IMR-90 (cell line): ENCODE measurements at regions not wholly inside any gene's neighbourhood (a gene's known extent, or its start where the extent isn't known, plus 50 kb on each side); places are given as distances from the start of the nearest gene placed in this dataset.

Experiments
- ATAC-seq: fragments of 200-7000 bp; cut with Tn5 transposase; 2 replicates; pipeline ENCODE4 v1.9.1; 2020; ENCODE audit warnings: low read depth, mild to moderate bottlenecking, moderate library complexity
- BruUV-seq: library from RNA; stranded (reverse); fragments of 400-500 nt; replicated peaks from 2 replicates; lab custom pipeline; 2021; lab: Mats Ljungman, UMichigan
- CTCF ChIA-PET: fragments of 300-600 bp; formaldehyde crosslinking; extraction: SDS; loops from one replicate; lab custom pipeline; 2021; ENCODE audit warnings: antibody characterized with exemption; lab: Yijun Ruan, JAX
- POLR2A ChIA-PET: fragments of 300-600 bp; sonication (Branson Sonifier 250); formaldehyde crosslinking; loops from one replicate; lab custom pipeline; 2022; ENCODE audit warnings: antibody characterized with exemption; ENCODE audit not compliant: unreplicated experiment; lab: Charles Lee
- DNase-seq: peaks from one replicate; pipeline ENCODE4 v3.0.0; 2013
- H2AFZ ChIP-seq: replicated peaks from 2 replicates; pipeline ENCODE3; 2013; ENCODE audit warnings: low read length, mild to moderate bottlenecking; ENCODE audit not compliant: poor library complexity
- H2AK5ac ChIP-seq: 2 replicates; pipeline ENCODE4 v1.6.1; 2013; ENCODE audit warnings: low read depth, low read length, inconsistent platforms
- H2AK9ac ChIP-seq: replicated peaks from 2 replicates; pipeline ENCODE3; 2013; ENCODE audit warnings: mild to moderate bottlenecking, low read depth, low read length, moderate library complexity; ENCODE audit not compliant: poor library complexity
- H2BK120ac ChIP-seq: 2 replicates; pipeline ENCODE4 v1.6.1; 2013; ENCODE audit warnings: low read depth, low read length, inconsistent platforms
- H2BK15ac ChIP-seq: 3 replicates; pipeline ENCODE4 v1.6.1; 2013; ENCODE audit warnings: low read depth, low read length, inconsistent platforms
- H2BK20ac ChIP-seq: 2 replicates; pipeline ENCODE4 v1.6.1; 2013; ENCODE audit warnings: low read depth, mild to moderate bottlenecking, inconsistent platforms, low read length, moderate library complexity
- H2BK5ac ChIP-seq: 2 replicates; pipeline ENCODE4 v1.6.1; 2013; ENCODE audit warnings: mild to moderate bottlenecking, low read depth, low read length, inconsistent platforms; ENCODE audit not compliant: poor library complexity, severe bottlenecking
- H3K14ac ChIP-seq: replicated peaks from 2 replicates; pipeline ENCODE4 v1.6.1; 2013; ENCODE audit warnings: low read depth, low read length, inconsistent platforms
- H3K18ac ChIP-seq: 2 replicates; pipeline ENCODE4 v1.6.1; 2013; ENCODE audit warnings: low read depth, low read length, control low read depth
- H3K23ac ChIP-seq: 2 replicates; pipeline ENCODE4 v1.6.1; 2013; ENCODE audit warnings: low read depth, low read length, inconsistent platforms
- H3K27ac ChIP-seq: 2 replicates; pipeline ENCODE4 v1.5.1; 2013; ENCODE audit warnings: mild to moderate bottlenecking, control low read depth, low read length; ENCODE audit not compliant: insufficient read depth
- H3K27me3 ChIP-seq: 2 replicates; pipeline ENCODE4 v1.6.1; 2013; ENCODE audit warnings: low read length; ENCODE audit not compliant: control insufficient read depth, insufficient read depth
- H3K36me3 ChIP-seq: 2 replicates; pipeline ENCODE4 v1.6.1; 2013; ENCODE audit warnings: low read length, mixed read lengths; ENCODE audit not compliant: control insufficient read depth, insufficient read depth
- H3K4ac ChIP-seq: 2 replicates; pipeline ENCODE4 v1.6.1; 2013; ENCODE audit warnings: low read depth, low read length, inconsistent platforms
- H3K4me1 ChIP-seq: 2 replicates; pipeline ENCODE4 v1.6.1; 2013; ENCODE audit warnings: low read length, mixed read lengths; ENCODE audit not compliant: control insufficient read depth, insufficient read depth
- H3K4me2 ChIP-seq: 2 replicates; pipeline ENCODE4 v1.6.1; 2013; ENCODE audit warnings: low read depth, mild to moderate bottlenecking, control low read depth, low read length, moderate library complexity
- H3K4me3 ChIP-seq: 2 replicates; pipeline ENCODE4 v1.5.1; 2013; ENCODE audit warnings: low read depth, mild to moderate bottlenecking, control low read depth, low read length, moderate library complexity; ENCODE audit not compliant: insufficient read depth
- H3K56ac ChIP-seq: 2 replicates; pipeline ENCODE4 v1.6.1; 2013; ENCODE audit warnings: low read length, inconsistent platforms; ENCODE audit not compliant: insufficient read depth; ENCODE audit errors: extremely low read depth
- H3K79me1 ChIP-seq, 2 experiments: 2 replicates each; pipeline ENCODE4 v1.6.1; 2013; ENCODE audit warnings: low read length in 2 of 2, inconsistent platforms in 1 of 2, low read depth in 1 of 2
- H3K9ac ChIP-seq: 2 replicates; pipeline ENCODE4 v1.6.1; 2013; ENCODE audit warnings: low read depth, low read length, control low read depth
- H3K9me1 ChIP-seq: 2 replicates; pipeline ENCODE4 v1.6.1; 2013; ENCODE audit warnings: low read length, inconsistent platforms; ENCODE audit not compliant: insufficient read depth
- H3K9me3 ChIP-seq: 2 replicates; pipeline ENCODE4 v1.6.1; 2013; ENCODE audit warnings: low read length; ENCODE audit not compliant: control insufficient read depth, insufficient read depth
- H4K20me1 ChIP-seq: 2 replicates; pipeline ENCODE4 v1.6.1; 2013; ENCODE audit warnings: low read length, inconsistent platforms; ENCODE audit not compliant: insufficient read depth
- H4K5ac ChIP-seq: 2 replicates; pipeline ENCODE4 v1.6.1; 2013; ENCODE audit warnings: mild to moderate bottlenecking, low read depth, low read length, control low read depth
- H4K8ac ChIP-seq, 2 experiments: 2 replicates each; pipeline ENCODE4 v1.6.1; 2013; ENCODE audit warnings: low read depth in 2 of 2, low read length in 2 of 2, control low read depth in 1 of 2, inconsistent platforms in 1 of 2
- H4K91ac ChIP-seq: 2 replicates; pipeline ENCODE4 v1.6.1; 2013; ENCODE audit warnings: low read depth, low read length, inconsistent platforms; ENCODE audit not compliant: insufficient read depth
- BHLHE40 ChIP-seq: fragments of 150-350 bp; IDR thresholded peaks from 2 replicates; pipeline ENCODE4 v1.6.1; 2016; ENCODE audit warnings: mild to moderate bottlenecking, low read depth, low read length
- CEBPB ChIP-seq: IDR thresholded peaks from 2 replicates; pipeline ENCODE4 v1.6.1; 2012; ENCODE audit warnings: low read depth, low read length, improper control_type of control experiment
- CHD1 ChIP-seq: IDR thresholded peaks from 2 replicates; pipeline ENCODE4 v1.6.1; 2012; ENCODE audit warnings: low read depth, low read length, improper control_type of control experiment
- CTCF ChIP-seq: conservative IDR thresholded peaks from 2 replicates; pipeline ENCODE4 v1.5.1; 2012; ENCODE audit warnings: mild to moderate bottlenecking, low read depth, low read length, improper control_type of control experiment
- ELK1 ChIP-seq: fragments of 150-350 bp; IDR thresholded peaks from 2 replicates; pipeline ENCODE4 v1.6.1; 2016; ENCODE audit warnings: low read depth, mild to moderate bottlenecking, low read length, moderate library complexity, borderline replicate concordance
- FOS ChIP-seq: fragments of 150-350 bp; IDR thresholded peaks from 2 replicates; pipeline ENCODE4 v1.6.1; 2016; ENCODE audit warnings: low read depth, low read length
- MAFK ChIP-seq: IDR thresholded peaks from 2 replicates; pipeline ENCODE4 v1.6.1; 2012; ENCODE audit warnings: low read depth, low read length, improper control_type of control experiment
- MAZ ChIP-seq: IDR thresholded peaks from 2 replicates; pipeline ENCODE4 v1.6.1; 2012; ENCODE audit warnings: low read depth, mild to moderate bottlenecking, low read length, improper control_type of control experiment, moderate library complexity, borderline replicate concordance
- MXI1 ChIP-seq: IDR thresholded peaks from 2 replicates; pipeline ENCODE4 v1.6.1; 2012; ENCODE audit warnings: low read depth, mild to moderate bottlenecking, low read length, moderate library complexity, borderline replicate concordance
- NFE2L2 ChIP-seq: fragments of 150-350 bp; IDR thresholded peaks from 2 replicates; pipeline ENCODE4 v1.6.1; 2016; ENCODE audit warnings: low read depth, mild to moderate bottlenecking, low read length
- POLR2A ChIP-seq: IDR thresholded peaks from 2 replicates; pipeline ENCODE4 v1.6.1; 2012; ENCODE audit warnings: mild to moderate bottlenecking, low read depth, low read length
- RCOR1 ChIP-seq: IDR thresholded peaks from 2 replicates; pipeline ENCODE4 v1.6.1; 2012; ENCODE audit warnings: mild to moderate bottlenecking, low read length, improper control_type of control experiment; ENCODE audit not compliant: insufficient replicate concordance
- RFX5 ChIP-seq: IDR thresholded peaks from 2 replicates; pipeline ENCODE4 v1.8.0; 2012; ENCODE audit warnings: low read depth, mild to moderate bottlenecking, low read length, moderate library complexity
- SMC3 ChIP-seq: fragments of 150-350 bp; IDR thresholded peaks from 2 replicates; pipeline ENCODE4 v1.6.1; 2016; ENCODE audit warnings: low read depth, mild to moderate bottlenecking, antibody characterized with exemption, low read length, moderate library complexity
- USF2 ChIP-seq: fragments of 150-350 bp; IDR thresholded peaks from 2 replicates; pipeline ENCODE4 v1.6.1; 2017; ENCODE audit warnings: mild to moderate bottlenecking, antibody characterized with exemption, low read length, low read depth
- WGBS, 2 experiments: methylation state at CpG; one replicate each; pipeline versions ENCODE4 v1.1.5 to v1.1.7; 2013; ENCODE audit warnings: missing lambda C conversion rate in 2 of 2; ENCODE audit not compliant: insufficient read length in 1 of 2; ENCODE audit errors: extremely low coverage in 2 of 2; 5-methylcytosine and 5-hydroxymethylcytosine counted together
- dilution Hi-C: fragments of 300-500 bp; cut with HindIII; formaldehyde crosslinking; loops from one replicate; pipeline ENCODE4 v1.14.3; 2018; ENCODE audit warnings: low sequenced_read_pairs; ENCODE audit not compliant: unreplicated experiment
- in situ Hi-C: fragments of 300-500 bp; cut with MboI; formaldehyde crosslinking; loops from 3 replicates; pipeline ENCODE4 v1.14.3; 2019; ENCODE audit warnings: low sequenced_read_pairs, inconsistent platforms, mixed read lengths
- intact Hi-C: fragments of 100-400 bp; cut with micrococcal nuclease; formaldehyde crosslinking; loops from 2 replicates; pipeline ENCODE4 v1.10.0; 2022

GRCh38 chr3:68664276-68664675 lies 268.1 kb downstream of the TAFA4 start:
- no peak overlapping the region for H4K8ac ChIP-seq
- no peak overlapping the region for H2BK5ac ChIP-seq
- H3K36me3 ChIP-seq, result no peaks in the 10 kb centered on the region
- H2BK20ac ChIP-seq, result no peak overlapping the region
- in situ Hi-C loops, result no loop called here
- H3K4me1 ChIP-seq, result no peaks in the 10 kb centered on the region
- H3K14ac ChIP-seq, result no peak overlapping the region
- no CpG with 5 or more reads among the region's 1 CpG for WGBS, 2 experiments
- POLR2A ChIA-PET, result no interaction called here
- BruUV-seq, result no TSS peak
- no peaks in the 10 kb centered on the region for H3K9me3 ChIP-seq
- no peak overlapping the region for H3K4me3 ChIP-seq
- H4K20me1 ChIP-seq, result no peaks in the 10 kb centered on the region
- H2BK120ac ChIP-seq, result no peak overlapping the region
- H4K5ac ChIP-seq, result no peak overlapping the region
- H3K9me1 ChIP-seq, result no peaks in the 10 kb centered on the region
- H3K27me3 ChIP-seq, result no peaks in the 10 kb centered on the region
- no peak overlapping the region for H2AFZ ChIP-seq
- H3K4ac ChIP-seq, result no peak overlapping the region
- H2BK15ac ChIP-seq, result no peak overlapping the region
- no peaks in the 10 kb centered on the region for H3K79me1 ChIP-seq
- dilution Hi-C loops, result no loop called here
- no peak for DNase-seq
- H3K9ac ChIP-seq, result no peak overlapping the region
- no peak for ATAC-seq
- TF ChIP-seq MAZ (no peak), USF2 (no peak), SMC3 (no peak), MXI1 (no peak), FOS (no peak), POLR2A (no peak), MAFK (no peak), NFE2L2 (no peak), RCOR1 (no peak), BHLHE40 (no peak), CHD1 (no peak), CTCF (no peak), CEBPB (no peak), RFX5 (no peak), ELK1 (no peak)
- H3K23ac ChIP-seq, result no peak overlapping the region
- intact Hi-C loops, result no loop called here
- H2AK5ac ChIP-seq, result no peak overlapping the region
- no peak overlapping the region for H3K56ac ChIP-seq
- H4K91ac ChIP-seq, result no peak overlapping the region
- no peak overlapping the region for H3K27ac ChIP-seq
- no peak overlapping the region for H3K4me2 ChIP-seq
- CTCF ChIA-PET, result no interaction called here
- no peak overlapping the region for H2AK9ac ChIP-seq
- no peak overlapping the region for H3K18ac ChIP-seq
